GM23338 (cell line): ENCODE measurements at regions not wholly inside any gene's neighbourhood (a gene's known extent, or its start where the extent isn't known, plus 50 kb on each side); places are given as distances from the start of the nearest gene placed in this dataset.

Experiments used
- CTCF ChIP-seq, 2 experiments: fragments of 200-600 bp in 1 of 2; sonication (generic) in 1 of 2; conservative IDR thresholded peaks; 2 replicates each; pipeline versions ENCODE4 v1.5.1 to v1.6.1; 2016 to 2017; ENCODE audit warnings: antibody characterized with exemption in 2 of 2, low read depth in 2 of 2, mild to moderate bottlenecking in 2 of 2, moderate library complexity in 1 of 2
- EZH2 ChIP-seq: fragments of 200-600 bp; sonication (generic); IDR thresholded peaks from one replicate; pipeline ENCODE4 v1.8.0; 2017; ENCODE audit warnings: antibody characterized with exemption, mild to moderate bottlenecking, low read depth; ENCODE audit not compliant: unreplicated experiment
- EZH2phosphoT487 ChIP-seq: fragments of 200-600 bp; sonication (generic); IDR thresholded peaks from one replicate; pipeline ENCODE4 v1.8.1; 2018; ENCODE audit warnings: antibody characterized with exemption; ENCODE audit not compliant: unreplicated experiment
- REST ChIP-seq: IDR thresholded peaks from one replicate; pipeline ENCODE4 v1.6.1; 2018; ENCODE audit warnings: antibody characterized with exemption; ENCODE audit not compliant: unreplicated experiment
- STAT1 ChIP-seq: IDR thresholded peaks from one replicate; pipeline ENCODE4 v1.6.1; 2016; ENCODE audit warnings: antibody characterized with exemption; ENCODE audit not compliant: unreplicated experiment
- ZNF114 ChIP-seq: fragments of 250-450 bp; sonication (Bioruptor Pico); IDR thresholded peaks from 2 replicates; pipeline ENCODE4 v1.5.0; 2020; ENCODE audit warnings: mild to moderate bottlenecking, moderate library complexity
- ZNF331 ChIP-seq: fragments of 250-450 bp; sonication (Bioruptor Pico); IDR thresholded peaks from 2 replicates; pipeline ENCODE4 v1.5.0; 2020; ENCODE audit warnings: low read depth, mild to moderate bottlenecking, moderate library complexity
- TF ChIP-seq, protein P1 (sequence below): fragments of 250-450 bp; sonication (Bioruptor Pico); IDR thresholded peaks from 2 replicates; pipeline ENCODE4 v1.5.0; 2020; ENCODE audit warnings: mild to moderate bottlenecking, moderate library complexity

GRCh38 chr4:124210746-124211145 is 501.8 kb downstream of the ANKRD50 start (continued):
- TF ChIP-seq, protein P1, sequence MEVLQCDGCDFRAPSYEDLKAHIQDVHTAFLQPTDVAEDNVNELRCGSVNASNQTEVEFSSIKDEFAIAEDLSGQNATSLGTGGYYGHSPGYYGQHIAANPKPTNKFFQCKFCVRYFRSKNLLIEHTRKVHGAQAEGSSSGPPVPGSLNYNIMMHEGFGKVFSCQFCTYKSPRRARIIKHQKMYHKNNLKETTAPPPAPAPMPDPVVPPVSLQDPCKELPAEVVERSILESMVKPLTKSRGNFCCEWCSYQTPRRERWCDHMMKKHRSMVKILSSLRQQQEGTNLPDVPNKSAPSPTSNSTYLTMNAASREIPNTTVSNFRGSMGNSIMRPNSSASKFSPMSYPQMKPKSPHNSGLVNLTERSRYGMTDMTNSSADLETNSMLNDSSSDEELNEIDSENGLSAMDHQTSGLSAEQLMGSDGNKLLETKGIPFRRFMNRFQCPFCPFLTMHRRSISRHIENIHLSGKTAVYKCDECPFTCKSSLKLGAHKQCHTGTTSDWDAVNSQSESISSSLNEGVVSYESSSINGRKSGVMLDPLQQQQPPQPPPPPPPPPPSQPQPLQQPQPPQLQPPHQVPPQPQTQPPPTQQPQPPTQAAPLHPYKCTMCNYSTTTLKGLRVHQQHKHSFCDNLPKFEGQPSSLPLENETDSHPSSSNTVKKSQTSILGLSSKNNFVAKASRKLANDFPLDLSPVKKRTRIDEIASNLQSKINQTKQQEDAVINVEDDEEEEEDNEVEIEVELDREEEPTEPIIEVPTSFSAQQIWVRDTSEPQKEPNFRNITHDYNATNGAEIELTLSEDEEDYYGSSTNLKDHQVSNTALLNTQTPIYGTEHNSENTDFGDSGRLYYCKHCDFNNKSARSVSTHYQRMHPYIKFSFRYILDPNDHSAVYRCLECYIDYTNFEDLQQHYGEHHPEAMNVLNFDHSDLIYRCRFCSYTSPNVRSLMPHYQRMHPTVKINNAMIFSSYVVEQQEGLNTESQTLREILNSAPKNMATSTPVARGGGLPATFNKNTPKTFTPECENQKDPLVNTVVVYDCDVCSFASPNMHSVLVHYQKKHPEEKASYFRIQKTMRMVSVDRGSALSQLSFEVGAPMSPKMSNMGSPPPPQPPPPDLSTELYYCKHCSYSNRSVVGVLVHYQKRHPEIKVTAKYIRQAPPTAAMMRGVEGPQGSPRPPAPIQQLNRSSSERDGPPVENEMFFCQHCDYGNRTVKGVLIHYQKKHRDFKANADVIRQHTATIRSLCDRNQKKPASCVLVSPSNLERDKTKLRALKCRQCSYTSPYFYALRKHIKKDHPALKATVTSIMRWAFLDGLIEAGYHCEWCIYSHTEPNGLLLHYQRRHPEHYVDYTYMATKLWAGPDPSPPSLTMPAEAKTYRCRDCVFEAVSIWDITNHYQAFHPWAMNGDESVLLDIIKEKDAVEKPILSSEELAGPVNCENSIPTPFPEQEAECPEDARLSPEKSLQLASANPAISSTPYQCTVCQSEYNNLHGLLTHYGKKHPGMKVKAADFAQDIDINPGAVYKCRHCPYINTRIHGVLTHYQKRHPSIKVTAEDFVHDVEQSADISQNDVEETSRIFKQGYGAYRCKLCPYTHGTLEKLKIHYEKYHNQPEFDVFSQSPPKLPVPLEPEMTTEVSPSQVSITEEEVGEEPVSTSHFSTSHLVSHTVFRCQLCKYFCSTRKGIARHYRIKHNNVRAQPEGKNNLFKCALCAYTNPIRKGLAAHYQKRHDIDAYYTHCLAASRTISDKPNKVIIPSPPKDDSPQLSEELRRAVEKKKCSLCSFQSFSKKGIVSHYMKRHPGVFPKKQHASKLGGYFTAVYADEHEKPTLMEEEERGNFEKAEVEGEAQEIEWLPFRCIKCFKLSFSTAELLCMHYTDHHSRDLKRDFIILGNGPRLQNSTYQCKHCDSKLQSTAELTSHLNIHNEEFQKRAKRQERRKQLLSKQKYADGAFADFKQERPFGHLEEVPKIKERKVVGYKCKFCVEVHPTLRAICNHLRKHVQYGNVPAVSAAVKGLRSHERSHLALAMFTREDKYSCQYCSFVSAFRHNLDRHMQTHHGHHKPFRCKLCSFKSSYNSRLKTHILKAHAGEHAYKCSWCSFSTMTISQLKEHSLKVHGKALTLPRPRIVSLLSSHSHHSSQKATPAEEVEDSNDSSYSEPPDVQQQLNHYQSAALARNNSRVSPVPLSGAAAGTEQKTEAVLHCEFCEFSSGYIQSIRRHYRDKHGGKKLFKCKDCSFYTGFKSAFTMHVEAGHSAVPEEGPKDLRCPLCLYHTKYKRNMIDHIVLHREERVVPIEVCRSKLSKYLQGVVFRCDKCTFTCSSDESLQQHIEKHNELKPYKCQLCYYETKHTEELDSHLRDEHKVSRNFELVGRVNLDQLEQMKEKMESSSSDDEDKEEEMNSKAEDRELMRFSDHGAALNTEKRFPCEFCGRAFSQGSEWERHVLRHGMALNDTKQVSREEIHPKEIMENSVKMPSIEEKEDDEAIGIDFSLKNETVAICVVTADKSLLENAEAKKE (CRISPR knock-in tag) = no peak
- TF ChIP-seq EZH2phosphoT487 (no peak), EZH2 (no peak), ZNF331 (CRISPR knock-in tag) (no peak), ZNF114 (CRISPR knock-in tag) (no peak), REST (no peak), CTCF (conservative IDR thresholded peaks at IDR 0.05; ENCODE audit: low read depth in 2 of 2) (no peak), STAT1 (no peak)
